COLO668 (cell line): ENCODE measurements at regions not wholly inside any gene's neighbourhood (a gene's known extent, or its start where the extent isn't known, plus 50 kb on each side); places are given as distances from the start of the nearest gene placed in this dataset.

ENCODE experiments used
- DNase-seq: peaks from one replicate; lab custom pipeline; 2025; ENCODE audit not compliant: unreplicated experiment; lab: John Stamatoyannopoulos, UW

GRCh38 chr1:239861985-239862384, 229.7 kb upstream of the FMN2 start:
- no peak for DNase-seq

- DNase-seq, result no peak
Observed at GRCh38 chr1:239868058-239868832, 223.4 kb upstream of the FMN2 start.

DNA sequence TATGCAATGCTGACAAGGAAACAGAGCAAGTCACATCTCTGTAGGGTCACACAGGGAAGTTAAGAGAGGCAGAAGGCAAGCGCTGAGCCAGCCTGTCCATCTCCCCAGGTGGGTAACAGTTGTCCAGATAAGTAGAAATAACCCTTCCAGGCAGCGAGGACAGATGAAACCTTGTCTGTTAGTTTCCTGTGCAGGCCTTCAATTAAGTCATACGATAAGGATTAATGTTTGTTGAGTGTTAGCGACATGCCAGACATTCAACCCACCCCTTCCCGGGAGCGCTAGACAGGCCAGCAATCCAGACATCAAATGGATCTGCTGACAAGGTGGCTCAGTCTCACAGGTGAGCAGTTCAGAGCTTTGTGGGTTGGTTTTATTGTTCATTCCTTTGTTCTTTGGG, 221.5 kb upstream of the FMN2 start:
- no peak for DNase-seq

DNA sequence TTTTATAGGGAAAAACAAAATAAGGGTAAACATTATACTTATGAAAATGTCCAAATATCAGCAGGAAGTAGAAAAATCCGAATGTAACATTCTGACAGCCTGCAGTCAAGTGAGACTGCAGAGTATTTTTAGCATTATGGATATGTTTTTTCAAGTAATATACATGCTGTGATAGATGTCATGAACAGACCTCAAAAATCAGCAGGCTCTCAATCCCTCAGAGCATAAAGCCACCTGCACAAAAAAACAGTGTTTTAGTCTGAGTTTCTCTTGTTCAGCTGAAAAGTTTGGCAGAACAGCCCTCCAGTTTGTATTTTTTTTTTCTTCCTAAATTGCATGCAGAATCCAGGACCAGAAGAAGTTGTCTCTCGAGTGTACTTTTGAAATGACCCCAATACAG, 219.1 kb upstream of the FMN2 start:
- DNase-seq, result no peak

- no peak for DNase-seq
Observed at GRCh38 chr1:239874831-239875230, 216.9 kb upstream of the FMN2 start.

DNA sequence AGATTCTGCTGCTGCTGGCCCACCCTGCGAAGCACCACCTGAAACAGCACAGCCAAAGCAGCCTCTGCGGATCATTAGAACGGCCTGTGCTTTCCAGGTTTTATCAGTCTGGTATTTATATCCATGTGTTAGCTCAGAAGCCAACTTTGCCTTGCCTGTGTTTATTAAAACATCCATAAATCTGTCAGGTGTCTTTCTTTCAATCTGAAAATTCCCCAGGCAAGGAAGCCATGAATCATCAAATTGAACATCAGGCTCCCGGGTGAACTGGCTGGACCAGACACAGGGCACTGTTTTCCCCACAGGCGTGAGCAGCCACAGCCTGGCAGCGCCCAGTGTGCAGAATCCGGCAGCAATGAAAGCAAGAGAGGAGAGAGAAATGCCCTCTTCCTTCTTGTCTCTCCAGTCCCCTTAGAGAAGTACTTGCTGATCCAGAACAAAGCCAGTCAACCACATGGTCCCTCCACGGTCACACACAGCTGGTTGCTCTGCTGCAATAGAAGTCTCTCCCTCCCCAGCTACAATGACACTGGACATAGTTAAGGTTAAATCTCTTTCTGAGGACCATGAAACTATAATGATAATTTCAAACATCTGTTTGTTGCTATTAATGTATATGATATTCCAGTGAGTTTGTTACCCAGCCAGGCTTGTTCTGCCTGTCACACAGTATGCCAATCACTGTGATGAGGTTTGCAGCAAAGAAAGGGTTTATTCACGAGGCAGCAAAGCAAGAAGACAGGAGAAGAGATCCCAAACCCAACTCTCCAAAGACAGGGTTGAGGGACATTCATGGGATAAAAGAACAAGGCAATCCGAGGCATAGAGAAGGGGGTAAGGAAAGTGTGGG, 212.1 kb upstream of the FMN2 start:
- DNase-seq, result no peak

GRCh38 chr1:239882967-239883366, 208.7 kb upstream of the FMN2 start:
- no peak for DNase-seq

DNA sequence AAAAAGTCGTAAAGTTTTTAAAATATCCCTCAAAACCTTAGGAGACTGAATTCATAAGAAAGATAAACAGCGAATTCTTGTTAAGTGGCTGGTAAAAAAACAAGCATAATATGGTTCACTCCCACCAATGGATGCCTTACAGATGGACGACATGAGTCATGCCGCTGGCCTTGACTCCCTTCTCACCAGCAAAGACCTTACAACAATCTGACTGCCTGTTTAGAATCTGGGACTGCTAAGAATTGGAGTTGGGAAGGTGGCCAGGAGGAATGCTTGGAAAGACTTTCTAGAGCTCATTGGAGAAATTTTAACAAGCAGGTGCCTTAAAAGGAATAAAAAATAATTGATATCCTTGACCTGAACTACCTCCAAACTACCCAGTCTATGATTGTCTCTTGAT, 206.9 kb upstream of the FMN2 start:
- DNase-seq, result no peak

DNA sequence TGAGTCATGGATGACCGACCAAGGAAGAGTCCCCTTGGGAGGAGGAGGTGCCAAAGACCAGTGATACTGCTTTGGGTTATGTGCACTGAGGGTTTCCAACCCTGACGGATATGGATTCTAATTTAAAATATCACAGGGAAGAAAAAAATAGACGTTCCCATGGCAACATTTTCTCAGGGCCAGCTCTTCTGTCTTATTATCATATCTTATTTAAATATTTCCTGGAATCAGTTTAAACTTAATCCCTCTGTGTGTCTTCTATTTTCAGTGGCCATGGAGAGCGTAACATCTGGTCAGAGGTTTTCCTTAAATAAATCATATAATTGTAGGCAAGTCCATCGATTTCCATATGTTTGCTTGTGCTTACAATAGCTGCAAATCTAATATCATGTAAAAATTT, 205.4 kb upstream of the FMN2 start:
- DNase-seq, result no peak

GRCh38 chr1:239888639-239889038, 203.0 kb upstream of the FMN2 start:
- DNase-seq, result no peak

DNA sequence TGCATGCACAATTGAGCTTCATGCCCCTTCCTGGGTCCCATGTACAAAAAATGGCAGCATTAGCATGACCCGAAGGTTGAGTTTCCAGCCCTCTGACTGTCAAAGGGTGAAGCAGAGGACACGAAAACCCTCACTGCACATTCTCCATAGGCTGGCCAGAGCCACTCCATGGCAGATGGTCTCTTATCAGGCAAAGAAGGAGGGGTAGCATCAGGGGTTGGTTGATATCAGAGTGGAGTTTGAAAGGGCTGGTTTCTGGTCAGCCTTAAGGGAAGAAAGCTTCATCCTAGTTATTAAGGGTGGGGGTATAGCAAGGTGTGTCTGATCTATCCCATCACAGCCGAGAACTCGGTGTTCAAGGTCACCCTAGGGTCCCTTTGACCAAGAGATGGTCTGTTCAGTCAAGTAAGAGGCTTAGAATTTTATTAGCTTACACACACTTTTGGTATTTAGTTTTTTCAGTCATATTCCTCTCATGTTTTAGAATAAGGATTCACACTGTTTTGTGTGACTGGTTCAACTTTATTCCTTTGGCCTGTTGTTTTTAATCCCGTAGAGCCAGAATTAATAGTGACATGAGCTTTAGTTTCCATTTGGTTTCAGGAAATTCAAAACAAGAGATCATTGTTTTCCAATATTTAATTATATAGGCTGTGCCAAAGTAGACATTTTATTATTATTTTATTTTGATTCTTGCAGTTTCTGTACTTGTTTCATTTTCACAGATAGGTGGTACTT, 199.9 kb upstream of the FMN2 start:
- DNase-seq, result no peak

GRCh38 chr1:239892602-239893001, 199.1 kb upstream of the FMN2 start:
- no peak for DNase-seq

GRCh38 chr1:239893127-239893731, 198.5 kb upstream of the FMN2 start:
- DNase-seq, result no peak

DNA sequence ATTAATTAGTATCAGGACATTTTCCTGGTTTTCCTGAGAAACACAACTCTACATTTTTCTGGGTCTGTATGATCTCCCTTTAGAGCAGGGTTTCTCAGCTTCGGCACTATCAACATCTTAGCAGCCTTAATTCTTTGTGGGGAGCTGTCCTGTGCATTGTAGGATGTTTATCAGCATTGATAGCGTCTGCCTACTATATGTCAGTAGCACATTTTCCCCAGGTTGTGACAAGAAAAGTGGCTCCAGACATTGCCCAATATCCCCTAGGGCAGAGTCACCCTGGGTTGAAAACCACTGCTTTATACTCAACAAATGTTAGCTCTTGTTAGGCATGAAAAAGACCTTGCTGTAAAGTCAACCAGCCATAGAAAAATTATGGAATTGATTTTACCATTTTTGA, 195.1 kb upstream of the FMN2 start:
- no peak for DNase-seq

GRCh38 chr1:239896980-239897379, 194.7 kb upstream of the FMN2 start:
- no peak for DNase-seq

GRCh38 chr1:239897458-239897857, 194.2 kb upstream of the FMN2 start:
- no peak for DNase-seq

DNA sequence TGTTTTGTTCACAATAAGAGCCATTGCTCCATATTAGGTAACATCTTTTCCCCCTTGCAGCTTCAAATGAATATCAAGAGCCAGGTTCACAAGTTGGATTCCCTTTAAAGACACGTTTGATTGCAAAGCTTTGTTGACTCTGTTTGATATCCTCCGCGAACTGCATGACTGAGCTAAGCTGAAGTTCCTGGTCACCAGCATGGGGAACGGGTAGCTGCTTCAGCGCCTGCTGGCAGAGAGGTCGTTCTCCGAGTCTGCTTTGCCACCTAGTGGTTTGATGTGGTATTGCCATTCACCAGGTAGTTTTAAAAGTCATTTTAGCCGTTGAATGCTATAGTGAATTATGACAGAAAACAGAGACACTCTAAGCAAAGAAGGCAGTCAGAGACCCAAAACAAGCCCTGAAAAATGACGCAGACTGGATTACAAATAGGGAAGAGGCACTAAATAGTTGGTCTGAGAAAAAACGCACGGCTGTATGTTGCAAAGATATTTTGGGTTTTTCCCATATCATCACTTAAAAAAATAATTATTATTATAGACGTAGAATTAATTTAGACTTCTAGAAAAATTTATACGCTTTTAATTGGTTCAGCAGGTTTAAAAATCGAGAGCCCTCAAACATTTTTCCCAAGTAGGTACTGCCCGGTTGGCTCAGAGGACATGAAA, 193.5 kb upstream of the FMN2 start:
- DNase-seq, result peak; percentile 76

DNA sequence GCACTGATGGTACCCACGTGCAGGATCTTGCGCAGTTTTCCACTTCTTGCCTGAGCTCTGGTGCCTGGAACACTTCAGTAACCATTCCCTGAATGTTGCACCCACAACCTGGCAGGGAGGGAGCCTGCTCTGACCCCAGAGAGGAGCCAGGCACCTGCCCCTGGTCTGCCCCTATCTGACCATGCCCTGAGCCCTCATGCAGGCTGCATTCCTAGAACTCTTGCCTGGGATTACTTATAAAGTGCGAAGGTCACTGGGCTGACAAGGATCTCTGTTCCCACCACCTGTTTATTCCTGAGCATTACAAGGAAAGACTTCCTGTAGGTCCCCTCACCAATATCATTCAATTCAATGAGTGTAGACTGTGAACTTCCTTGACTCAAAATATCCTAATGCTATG, 191.9 kb upstream of the FMN2 start:
- DNase-seq, result no peak

DNA sequence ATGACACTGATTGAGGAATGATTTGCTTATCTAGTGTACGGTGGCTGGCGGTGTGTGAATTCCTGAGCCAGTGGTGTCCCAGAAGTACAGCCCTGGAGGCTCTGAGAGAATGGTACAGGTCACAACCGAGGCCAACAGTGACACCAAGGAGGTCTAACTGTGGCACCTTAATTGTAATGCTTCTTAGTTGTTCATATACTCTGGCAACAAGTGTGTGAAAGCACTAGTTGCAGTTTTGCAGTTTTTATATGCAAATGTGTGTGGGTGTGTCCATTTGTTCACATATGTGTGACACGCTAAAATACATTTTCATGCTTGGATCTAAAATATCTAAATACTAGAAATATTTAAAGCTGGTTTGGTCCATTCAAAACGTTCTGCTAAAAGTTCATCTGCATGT, 185.3 kb upstream of the FMN2 start:
- DNase-seq, result no peak

DNA sequence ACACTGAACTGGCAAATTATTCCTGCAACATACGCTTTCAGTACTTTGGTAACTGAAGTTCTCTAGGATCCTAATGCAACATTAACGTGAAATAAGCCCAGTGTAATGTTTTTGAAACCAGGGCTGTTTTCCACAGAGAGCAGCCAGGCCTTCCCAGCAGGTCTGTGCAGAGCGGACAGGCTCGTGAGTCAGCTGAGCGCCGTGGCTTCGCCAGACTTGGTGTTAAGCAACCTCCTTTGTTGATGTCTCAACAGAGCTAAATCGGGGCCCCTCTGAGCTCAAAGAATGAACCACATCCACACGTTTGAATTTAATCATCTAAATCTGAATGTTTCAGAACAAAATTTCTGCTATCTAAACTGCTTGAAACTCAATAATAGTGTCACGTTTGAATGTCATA, 181.8 kb upstream of the FMN2 start:
- no peak for DNase-seq

DNA sequence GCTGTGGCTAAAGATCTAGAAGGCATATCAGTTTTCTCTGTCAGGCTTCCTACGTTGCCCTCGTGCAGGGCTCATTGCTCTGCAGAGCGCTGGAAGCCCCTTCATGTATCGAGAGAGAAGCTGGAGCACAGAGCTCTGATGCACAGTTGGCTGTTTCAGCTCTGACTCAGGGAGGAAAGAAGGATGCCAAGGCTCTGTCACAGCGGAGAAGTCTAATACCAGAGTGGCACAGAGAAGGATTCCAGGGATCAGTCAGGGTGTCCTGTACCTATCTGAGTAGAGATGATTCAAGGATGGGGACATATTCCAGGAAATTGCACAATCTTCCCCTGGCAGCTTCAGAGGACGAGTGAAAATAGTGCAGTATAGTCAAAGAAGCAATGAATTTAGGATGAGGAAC, 179.2 kb upstream of the FMN2 start:
- DNase-seq, result no peak
